GM18907 (cell line): ENCODE measurements at regions not wholly inside any gene's neighbourhood (a gene's known extent, or its start where the extent isn't known, plus 50 kb on each side); places are given as distances from the start of the nearest gene placed in this dataset.
"Not testable (repeated sequence)": the region's sequence is repeated elsewhere in the genome, so short reads cannot be mapped to it uniquely, and the experiment has no call there.

ENCODE experiments used
- ATAC-seq: cut with Tn5 transposase; IDR thresholded peaks from one replicate; pipeline ENCODE4 v1.9.1; 2021; ENCODE audit warnings: mild to moderate bottlenecking, moderate library complexity; ENCODE audit not compliant: unreplicated experiment

- no peak for ATAC-seq
Observed at GRCh38 chrX:13955975-13956374, 73.7 kb downstream of the GEMIN8 start.

GRCh38 chrX:13955095-13955647 lies 74.5 kb downstream of the GEMIN8 start:
- no peak for ATAC-seq

- ATAC-seq = no peak
Observed at GRCh38 chrX:13952581-13952980, 77.1 kb downstream of the GEMIN8 start.

- not testable (repeated sequence) for ATAC-seq
Observed at GRCh38 chrX:13946223-13946622, 83.5 kb downstream of the GEMIN8 start.

- ATAC-seq = not testable (repeated sequence)
Observed at GRCh38 chrX:13945787-13946186, 83.9 kb downstream of the GEMIN8 start.

GRCh38 chrX:13940671-13941070 lies 89.0 kb downstream of the GEMIN8 start:
- no peak for ATAC-seq

- no peak for ATAC-seq
Observed at GRCh38 chrX:13939741-13940597, 89.7 kb downstream of the GEMIN8 start.

GRCh38 chrX:13938829-13939530 lies 90.7 kb downstream of the GEMIN8 start:
- no peak for ATAC-seq

GRCh38 chrX:13938051-13938828 lies 91.5 kb downstream of the GEMIN8 start:
- ATAC-seq = no peak

- no peak for ATAC-seq
Observed at GRCh38 chrX:13937370-13938050, 92.2 kb downstream of the GEMIN8 start.

GRCh38 chrX:13936521-13937225 lies 93.0 kb downstream of the GEMIN8 start:
- no peak for ATAC-seq

GRCh38 chrX:13934731-13935130 lies 95.0 kb downstream of the GEMIN8 start:
- no peak for ATAC-seq

GRCh38 chrX:13933851-13934250 lies 95.8 kb downstream of the GEMIN8 start:
- ATAC-seq = no peak

GRCh38 chrX:13933352-13933751 lies 96.3 kb downstream of the GEMIN8 start:
- ATAC-seq = no peak

GRCh38 chrX:13932416-13932815 lies 97.3 kb downstream of the GEMIN8 start:
- no peak for ATAC-seq

- no peak for ATAC-seq
Observed at GRCh38 chrX:13927175-13927574, 102.5 kb downstream of the GEMIN8 start.

GRCh38 chrX:13923845-13924244 lies 105.8 kb downstream of the GEMIN8 start:
- no peak for ATAC-seq

- no peak for ATAC-seq
Observed at GRCh38 chrX:13923289-13923688, 106.4 kb upstream of the GPM6B start.

GRCh38 chrX:13917507-13917906 lies 100.6 kb upstream of the GPM6B start:
- no peak for ATAC-seq

- no peak for ATAC-seq
Observed at GRCh38 chrX:13911586-13911985, 94.7 kb upstream of the GPM6B start.
